Mesothelial cell of epicardium (in vitro differentiated cells): ENCODE measurements at regions not wholly inside any gene's neighbourhood (a gene's known extent, or its start where the extent isn't known, plus 50 kb on each side); places are given as distances from the start of the nearest gene placed in this dataset.

Experiments used
- DNase-seq, 2 experiments: peaks; one replicate each; pipeline ENCODE4 v3.0.0; 2021; ENCODE audit warnings: low spot score in 2 of 2; ENCODE audit not compliant: unreplicated experiment in 2 of 2
- H3K27ac Mint-ChIP-seq: 2 replicates; pipeline ENCODE4 v1.8.0; 2021; ENCODE audit warnings: mixed read lengths
- H3K27me3 Mint-ChIP-seq: 2 replicates; pipeline ENCODE4 v1.8.0; 2021; ENCODE audit warnings: low read depth, mixed read lengths
- H3K36me3 Mint-ChIP-seq: 2 replicates; pipeline ENCODE4 v1.8.0; 2021; ENCODE audit warnings: mixed read lengths
- H3K4me1 Mint-ChIP-seq: 2 replicates; pipeline ENCODE4 v1.8.0; 2021; ENCODE audit warnings: mixed read lengths
- H3K4me3 Mint-ChIP-seq: 2 replicates; pipeline ENCODE4 v1.8.0; 2021; ENCODE audit warnings: mild to moderate bottlenecking, moderate library complexity, mixed read lengths
- H3K9me3 Mint-ChIP-seq: 2 replicates; pipeline ENCODE4 v1.8.0; 2021; ENCODE audit warnings: mixed read lengths
- TF ChIP-seq, protein P1 (sequence below): fragments of 200-600 bp; sonication (generic); IDR thresholded peaks from one replicate; pipeline ENCODE4 v1.5.0; 2021; ENCODE audit warnings: antibody characterized with exemption; ENCODE audit not compliant: unreplicated experiment

DNA sequence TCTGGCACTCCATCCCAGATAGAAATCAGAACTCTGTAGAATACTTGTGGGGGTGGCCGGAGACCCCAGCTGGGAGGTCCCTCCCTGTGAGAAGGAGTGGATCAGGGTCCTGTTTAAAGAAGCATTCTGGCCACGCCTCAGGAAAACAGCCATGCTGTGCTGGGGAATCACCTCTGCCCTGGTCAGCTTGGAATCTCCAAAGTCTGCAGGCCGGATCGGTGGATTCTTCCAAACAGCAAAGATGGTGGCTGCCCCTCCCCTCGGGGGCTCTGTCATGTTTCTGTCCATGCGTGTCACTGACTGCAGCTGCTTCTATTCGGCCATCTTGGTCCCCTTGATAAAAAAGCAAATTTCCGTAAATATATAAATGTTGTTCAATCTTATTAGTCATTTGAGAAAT, 365.9 kb downstream of the JRKL start:
- TF ChIP-seq, protein P1, sequence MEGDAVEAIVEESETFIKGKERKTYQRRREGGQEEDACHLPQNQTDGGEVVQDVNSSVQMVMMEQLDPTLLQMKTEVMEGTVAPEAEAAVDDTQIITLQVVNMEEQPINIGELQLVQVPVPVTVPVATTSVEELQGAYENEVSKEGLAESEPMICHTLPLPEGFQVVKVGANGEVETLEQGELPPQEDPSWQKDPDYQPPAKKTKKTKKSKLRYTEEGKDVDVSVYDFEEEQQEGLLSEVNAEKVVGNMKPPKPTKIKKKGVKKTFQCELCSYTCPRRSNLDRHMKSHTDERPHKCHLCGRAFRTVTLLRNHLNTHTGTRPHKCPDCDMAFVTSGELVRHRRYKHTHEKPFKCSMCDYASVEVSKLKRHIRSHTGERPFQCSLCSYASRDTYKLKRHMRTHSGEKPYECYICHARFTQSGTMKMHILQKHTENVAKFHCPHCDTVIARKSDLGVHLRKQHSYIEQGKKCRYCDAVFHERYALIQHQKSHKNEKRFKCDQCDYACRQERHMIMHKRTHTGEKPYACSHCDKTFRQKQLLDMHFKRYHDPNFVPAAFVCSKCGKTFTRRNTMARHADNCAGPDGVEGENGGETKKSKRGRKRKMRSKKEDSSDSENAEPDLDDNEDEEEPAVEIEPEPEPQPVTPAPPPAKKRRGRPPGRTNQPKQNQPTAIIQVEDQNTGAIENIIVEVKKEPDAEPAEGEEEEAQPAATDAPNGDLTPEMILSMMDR, result no peak
- H3K4me1 Mint-ChIP-seq, result no peaks in the 10 kb centered on the region
- H3K4me3 Mint-ChIP-seq, result no peak overlapping the region
- no peaks in the 10 kb centered on the region for H3K36me3 Mint-ChIP-seq
- H3K9me3 Mint-ChIP-seq, result peaks cover 7% of the 10 kb centered on the region
- no peak for DNase-seq
- no peak overlapping the region for H3K27ac Mint-ChIP-seq
- no peaks in the 10 kb centered on the region for H3K27me3 Mint-ChIP-seq

- Mint-ChIP-seq H3K9me3 (peaks cover 7% of the 10 kb centered on the region), H3K36me3 (no peaks in the 10 kb centered on the region), H3K27me3 (no peaks in the 10 kb centered on the region), H3K27ac (no peak overlapping the region), H3K4me3 (no peak overlapping the region), H3K4me1 (no peaks in the 10 kb centered on the region)
- TF ChIP-seq, protein P1, result no peak
- no peak for DNase-seq
Observed at GRCh38 chr11:96758957-96759356, 369.1 kb downstream of the JRKL start.

DNA sequence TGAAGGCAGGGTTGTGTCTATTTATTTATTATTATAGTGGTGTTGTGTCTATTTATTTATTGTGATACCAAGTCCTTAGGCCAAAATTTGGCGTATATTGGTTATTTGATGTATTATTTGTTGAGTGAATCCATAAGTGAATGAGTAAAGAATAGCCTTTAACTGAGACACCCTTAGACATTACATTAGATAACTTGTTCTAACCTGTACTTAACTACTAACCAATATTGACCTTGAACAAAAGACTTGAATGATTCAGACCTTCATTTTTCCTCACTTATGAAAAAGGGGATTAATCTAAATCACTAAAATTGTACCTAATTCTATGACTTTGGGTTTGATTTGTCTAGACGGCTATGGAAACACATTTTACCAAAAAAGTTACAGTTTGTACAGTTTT, 370.5 kb downstream of the JRKL start:
- Mint-ChIP-seq H3K36me3 (no peaks in the 10 kb centered on the region), H3K27ac (no peak overlapping the region), H3K27me3 (no peaks in the 10 kb centered on the region), H3K9me3 (no peaks in the 10 kb centered on the region), H3K4me1 (no peaks in the 10 kb centered on the region), H3K4me3 (no peak overlapping the region)
- TF ChIP-seq, protein P1, result no peak
- DNase-seq, result no peak

GRCh38 chr11:96760815-96761214, 371.0 kb downstream of the JRKL start:
- Mint-ChIP-seq H3K36me3 (no peaks in the 10 kb centered on the region), H3K27me3 (no peaks in the 10 kb centered on the region), H3K27ac (no peak overlapping the region)

GRCh38 chr11:96761451-96761850, 371.6 kb downstream of the JRKL start:
- Mint-ChIP-seq H3K27me3 (no peaks in the 10 kb centered on the region), H3K4me3 (no peak overlapping the region), H3K4me1 (no peaks in the 10 kb centered on the region), H3K9me3 (peaks cover 3% of the 10 kb centered on the region), H3K27ac (no peak overlapping the region), H3K36me3 (peaks cover 2% of the 10 kb centered on the region)
- TF ChIP-seq, protein P1, result no peak
- no peak for DNase-seq

More at GRCh38 chr11:96760815-96761214, 371.0 kb downstream of the JRKL start:
- no peaks in the 10 kb centered on the region for H3K9me3 Mint-ChIP-seq
- H3K4me1 Mint-ChIP-seq, result no peaks in the 10 kb centered on the region
- TF ChIP-seq, protein P1, result no peak
- DNase-seq, result no peak
- no peak overlapping the region for H3K4me3 Mint-ChIP-seq

GRCh38 chr11:96763244-96763643, 373.4 kb downstream of the JRKL start:
- peaks cover 2% of the 10 kb centered on the region for H3K36me3 Mint-ChIP-seq
- TF ChIP-seq, protein P1, result no peak
- H3K27me3 Mint-ChIP-seq, result no peaks in the 10 kb centered on the region
- H3K4me1 Mint-ChIP-seq, result no peaks in the 10 kb centered on the region
- no peak overlapping the region for H3K27ac Mint-ChIP-seq
- H3K9me3 Mint-ChIP-seq, result peaks cover 15% of the 10 kb centered on the region
- DNase-seq, result no peak
- no peak overlapping the region for H3K4me3 Mint-ChIP-seq
